GM21528 (cell line): ENCODE measurements at regions not wholly inside any gene's neighbourhood (a gene's known extent, or its start where the extent isn't known, plus 50 kb on each side); places are given as distances from the start of the nearest gene placed in this dataset.

Experiments used
- ATAC-seq: cut with Tn5 transposase; IDR thresholded peaks from one replicate; pipeline ENCODE4 v1.9.1; 2021; ENCODE audit warnings: mild to moderate bottlenecking, moderate library complexity; ENCODE audit not compliant: unreplicated experiment, low FRiP score

GRCh38 chr7:81534446-81534845 lies 235.4 kb downstream of the HGF start:
- ATAC-seq: no peak

- no peak for ATAC-seq
Observed at GRCh38 chr7:81533931-81534330, 235.9 kb downstream of the HGF start.

GRCh38 chr7:81533426-81533825 lies 236.4 kb downstream of the HGF start:
- ATAC-seq: no peak

DNA sequence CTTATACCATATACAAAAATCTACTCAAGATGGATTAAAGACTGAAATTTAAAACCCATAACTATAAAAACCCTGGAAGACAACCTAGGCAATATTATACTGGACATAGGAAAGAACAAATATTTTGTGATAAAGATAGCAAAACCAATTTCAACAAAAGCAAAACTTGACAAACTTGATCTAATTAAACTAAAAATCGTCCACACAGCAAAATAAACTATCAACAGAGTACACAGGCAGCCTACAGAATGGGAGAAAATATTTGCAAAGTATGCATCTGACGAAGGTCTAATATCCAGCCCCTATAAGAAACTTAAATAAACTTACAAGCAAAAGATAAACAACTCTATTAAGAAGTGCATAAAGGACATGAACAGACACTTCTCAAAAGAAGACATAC lies 240.1 kb downstream of the HGF start:
- no peak for ATAC-seq

- ATAC-seq: no peak
Observed at GRCh38 chr7:81527651-81528050, 242.2 kb downstream of the HGF start.

- no peak for ATAC-seq
Observed at GRCh38 chr7:81526971-81527370, 242.9 kb downstream of the HGF start.

DNA sequence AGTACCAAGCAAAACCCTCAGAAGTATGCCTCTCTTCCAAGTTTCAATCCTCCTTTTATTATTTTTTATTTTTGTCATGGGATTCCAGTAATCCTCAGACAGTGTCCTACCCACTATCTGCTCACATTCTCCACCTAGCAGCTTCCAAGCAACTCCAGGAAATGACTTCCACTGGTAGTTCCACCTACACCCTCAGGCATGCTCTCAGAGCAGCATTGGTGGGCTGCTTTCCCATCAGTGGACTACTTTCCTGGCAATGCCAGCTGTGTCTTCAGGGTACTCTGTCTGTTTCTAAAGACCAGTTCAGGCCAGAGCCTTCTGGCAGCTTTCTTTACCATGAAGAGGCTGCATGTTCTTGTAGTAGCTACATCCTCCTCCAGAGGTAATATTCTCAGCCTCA lies 244.0 kb downstream of the HGF start:
- ATAC-seq: no peak

- no peak for ATAC-seq
Observed at GRCh38 chr7:81519886-81520285, 250.0 kb downstream of the HGF start.

DNA sequence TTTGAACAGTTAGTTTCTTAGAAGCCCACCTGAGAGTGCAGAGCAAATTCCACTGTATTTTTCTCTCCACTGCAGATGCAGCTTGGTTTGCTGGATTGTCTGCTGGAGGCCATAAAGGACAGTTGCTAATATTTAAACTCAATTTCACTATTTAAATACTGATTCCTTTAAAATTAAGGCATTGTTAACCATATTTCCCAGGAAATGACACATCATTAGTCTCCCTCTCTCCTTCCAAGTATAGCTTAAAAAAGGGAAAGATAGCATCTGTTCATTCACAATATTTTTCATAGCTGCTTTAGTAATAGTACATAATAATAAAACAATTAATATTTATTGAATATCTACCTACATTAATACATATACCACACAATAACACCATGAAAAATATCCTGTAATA lies 252.9 kb downstream of the HGF start:
- no peak for ATAC-seq

- ATAC-seq: no peak
Observed at GRCh38 chr7:81515009-81515408, 254.8 kb downstream of the HGF start.

DNA sequence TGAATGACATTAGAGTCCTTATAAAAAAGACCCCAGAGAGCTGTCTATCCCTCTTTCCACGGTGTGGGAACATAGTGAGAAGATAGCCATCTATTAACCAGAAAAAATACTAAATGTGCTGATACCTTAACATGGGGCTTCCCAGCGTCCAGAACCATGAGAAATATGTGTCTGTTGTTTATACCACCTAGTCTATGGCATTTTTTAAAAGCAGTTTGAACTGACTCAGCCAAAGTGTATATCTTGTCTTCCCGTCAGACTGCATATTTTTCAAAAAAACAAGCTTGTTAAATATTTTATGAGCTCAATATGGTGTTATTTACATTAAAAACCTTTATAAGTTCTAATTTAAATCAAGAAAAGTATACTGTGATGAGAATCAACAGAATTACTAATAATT lies 255.3 kb downstream of the HGF start:
- ATAC-seq: no peak

GRCh38 chr7:81510122-81510521 lies 259.7 kb downstream of the HGF start:
- ATAC-seq: no peak

DNA sequence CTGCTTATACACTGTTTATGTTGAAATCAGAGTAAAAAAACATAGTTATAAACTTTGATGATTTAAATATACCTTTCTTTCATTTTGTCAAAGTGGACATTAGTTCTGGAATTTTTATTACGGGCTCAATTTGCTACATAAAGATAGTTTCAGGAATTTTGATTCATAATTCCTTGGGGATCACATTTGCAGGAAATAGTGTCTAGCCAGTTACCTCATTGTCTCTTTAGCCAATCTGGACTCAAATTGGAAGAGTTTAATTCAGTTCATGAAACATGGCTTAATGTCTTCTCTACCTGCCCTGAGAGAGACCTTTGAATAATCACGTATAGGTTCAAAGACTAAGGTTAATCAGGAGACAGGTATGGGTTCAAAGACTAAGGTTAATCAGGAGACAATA lies 262.6 kb downstream of the HGF start:
- ATAC-seq: no peak

- ATAC-seq: no peak
Observed at GRCh38 chr7:81506609-81507008, 263.2 kb downstream of the HGF start.

DNA sequence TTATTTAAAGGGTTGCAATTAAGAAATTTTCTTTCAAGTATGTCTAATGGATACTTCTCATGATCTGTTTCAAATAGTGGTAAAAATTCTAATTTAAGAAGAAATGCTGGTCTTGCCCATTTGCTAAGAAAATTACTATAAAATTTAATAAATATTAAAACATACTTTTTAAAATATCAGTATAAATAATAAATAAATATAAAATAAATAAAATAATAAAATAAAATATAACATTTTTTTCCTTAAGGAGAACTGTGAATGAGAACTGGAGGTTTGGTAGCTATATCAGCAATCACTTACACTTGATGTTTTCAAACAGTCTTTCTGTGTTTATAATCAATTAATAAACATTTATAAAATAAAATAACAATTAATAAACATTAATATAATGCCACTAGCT lies 266.1 kb downstream of the HGF start:
- no peak for ATAC-seq

DNA sequence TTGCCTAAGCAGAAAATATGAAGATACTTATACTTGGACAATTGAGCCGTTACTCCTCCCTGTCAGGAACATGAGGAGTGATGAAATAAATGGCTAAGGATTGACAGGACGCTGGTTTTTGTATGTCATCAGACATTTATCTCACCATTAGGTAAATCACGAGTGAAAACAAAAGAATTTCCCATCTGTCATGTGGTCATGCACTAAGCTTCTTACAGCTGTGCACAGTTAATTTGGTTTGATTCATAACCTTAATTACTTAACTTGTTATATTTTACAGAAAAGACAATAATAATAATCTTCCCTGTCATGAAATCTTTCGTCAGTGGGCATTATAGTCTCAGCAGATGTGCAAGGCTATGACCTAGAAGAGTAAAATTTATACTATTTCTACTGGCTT lies 266.5 kb downstream of the HGF start:
- ATAC-seq: no peak

DNA sequence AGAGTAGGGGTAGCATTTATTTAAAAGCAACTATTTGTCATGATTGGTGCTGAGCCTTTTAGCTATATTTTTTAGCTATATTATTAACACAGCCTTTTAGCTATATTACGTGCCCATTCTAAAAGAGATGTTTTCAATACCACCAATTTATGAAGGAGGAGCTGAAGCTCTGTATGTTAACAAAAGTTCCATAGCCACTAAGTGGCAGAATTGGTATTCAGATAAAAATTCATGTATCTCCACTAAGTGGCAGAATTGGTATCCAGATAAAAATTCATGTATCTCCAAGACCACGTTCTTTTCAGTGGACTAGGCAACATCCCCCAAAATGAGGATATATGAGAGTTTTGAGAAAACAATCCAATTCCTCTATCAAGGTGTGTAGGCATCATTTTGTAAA lies 268.6 kb downstream of the HGF start:
- ATAC-seq: no peak

DNA sequence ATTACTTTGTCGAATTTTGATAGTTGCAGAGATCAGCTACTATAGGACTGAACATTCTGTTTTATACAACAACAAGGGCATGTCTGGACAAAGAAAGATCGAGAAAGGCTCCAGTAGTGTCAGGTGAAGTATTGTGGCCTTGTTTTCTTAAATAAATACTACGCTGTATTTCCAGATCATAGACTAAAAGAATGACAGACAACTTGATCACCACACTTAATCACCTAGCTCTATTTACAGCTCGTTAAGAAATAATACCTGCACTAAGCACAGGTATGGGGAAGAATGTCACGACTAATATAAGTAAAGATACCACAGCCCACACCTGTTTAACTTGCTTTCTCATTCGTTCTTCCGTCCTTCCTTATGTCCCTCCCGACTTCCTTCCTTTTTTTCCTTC lies 269.2 kb downstream of the HGF start:
- no peak for ATAC-seq

- ATAC-seq: peak; percentile 79
Observed at GRCh38 chr7:81499262-81500116, 270.4 kb downstream of the HGF start.

DNA sequence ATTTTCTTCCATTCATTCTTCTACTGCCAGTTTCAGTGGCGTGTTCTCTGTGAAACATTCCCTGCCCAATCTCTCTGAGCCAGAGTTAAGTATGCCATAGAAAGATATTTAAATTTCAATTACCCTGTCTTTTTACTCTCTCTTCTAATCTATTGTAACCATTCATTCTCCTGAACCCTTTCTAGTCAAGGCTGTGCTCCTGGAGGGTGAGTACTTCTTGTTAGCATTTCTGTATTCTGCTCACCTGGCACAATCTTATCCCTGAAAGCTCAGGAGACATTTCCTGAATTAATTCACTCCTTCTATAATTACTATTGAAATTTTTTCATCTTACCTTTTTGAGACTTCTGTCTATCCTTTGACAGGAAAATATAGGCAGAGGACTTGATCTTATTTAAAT lies 271.7 kb downstream of the HGF start:
- no peak for ATAC-seq

DNA sequence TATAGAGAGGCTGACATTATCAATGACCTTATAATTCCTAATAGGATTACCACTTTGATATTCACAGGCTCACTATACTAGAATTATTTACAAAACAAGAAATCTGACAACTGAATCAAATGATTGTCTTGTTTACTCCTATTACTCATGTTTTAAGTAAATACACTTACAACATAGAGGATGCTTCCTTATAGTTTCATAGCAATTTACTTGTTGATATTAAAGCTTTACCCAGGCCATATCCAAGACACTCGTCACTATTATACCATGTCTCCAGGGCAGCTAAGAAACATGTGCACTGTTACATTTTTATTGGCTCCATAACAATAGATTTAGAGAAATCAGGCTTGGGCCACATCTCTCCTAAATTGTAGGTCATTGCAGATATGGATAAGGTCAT lies 276.9 kb downstream of the HGF start:
- no peak for ATAC-seq

GRCh38 chr7:81492240-81492639 lies 277.6 kb downstream of the HGF start:
- no peak for ATAC-seq

GRCh38 chr7:81491573-81491972 lies 278.3 kb downstream of the HGF start:
- no peak for ATAC-seq
